ENCODE measurements at regions not wholly inside any gene's neighbourhood (a gene's known extent, or its start where the extent isn't known, plus 50 kb on each side); places are given as distances from the start of the nearest gene placed in this dataset.
"Not testable (repeated sequence)": the region's sequence is repeated elsewhere in the genome, so short reads cannot be mapped to it uniquely, and the experiment has no call there.

DNA sequence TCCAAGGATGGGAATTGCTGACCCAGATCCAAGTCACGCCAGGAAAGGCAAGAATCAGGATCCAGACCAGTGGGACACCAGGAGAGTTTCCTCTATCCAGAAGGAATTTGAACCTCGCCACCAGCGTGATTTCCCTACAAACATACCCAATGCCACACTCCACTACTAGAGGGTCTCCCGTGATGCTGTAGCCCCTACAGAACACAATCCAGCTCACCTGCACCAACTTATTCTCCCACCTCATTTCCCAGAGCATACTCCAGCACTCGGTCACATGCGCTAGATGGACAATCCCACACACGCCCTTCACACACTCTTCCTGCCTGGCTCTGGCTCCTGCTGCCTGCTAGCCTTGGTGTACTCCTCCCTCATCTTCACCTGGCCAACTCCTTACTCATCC, 142.1 kb upstream of the PDE1C start:
- no peak for TF ChIP-seq POLR2A (IDR thresholded peaks at IDR 0.05)
- TF ChIP-seq, protein P1, sequence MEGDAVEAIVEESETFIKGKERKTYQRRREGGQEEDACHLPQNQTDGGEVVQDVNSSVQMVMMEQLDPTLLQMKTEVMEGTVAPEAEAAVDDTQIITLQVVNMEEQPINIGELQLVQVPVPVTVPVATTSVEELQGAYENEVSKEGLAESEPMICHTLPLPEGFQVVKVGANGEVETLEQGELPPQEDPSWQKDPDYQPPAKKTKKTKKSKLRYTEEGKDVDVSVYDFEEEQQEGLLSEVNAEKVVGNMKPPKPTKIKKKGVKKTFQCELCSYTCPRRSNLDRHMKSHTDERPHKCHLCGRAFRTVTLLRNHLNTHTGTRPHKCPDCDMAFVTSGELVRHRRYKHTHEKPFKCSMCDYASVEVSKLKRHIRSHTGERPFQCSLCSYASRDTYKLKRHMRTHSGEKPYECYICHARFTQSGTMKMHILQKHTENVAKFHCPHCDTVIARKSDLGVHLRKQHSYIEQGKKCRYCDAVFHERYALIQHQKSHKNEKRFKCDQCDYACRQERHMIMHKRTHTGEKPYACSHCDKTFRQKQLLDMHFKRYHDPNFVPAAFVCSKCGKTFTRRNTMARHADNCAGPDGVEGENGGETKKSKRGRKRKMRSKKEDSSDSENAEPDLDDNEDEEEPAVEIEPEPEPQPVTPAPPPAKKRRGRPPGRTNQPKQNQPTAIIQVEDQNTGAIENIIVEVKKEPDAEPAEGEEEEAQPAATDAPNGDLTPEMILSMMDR (IDR thresholded peaks at IDR 0.05): no peak
- no peak for DNase-seq (ENCODE audit: low spot score in 2 of 2)
- no peak overlapping the region for H3K4me3 ChIP-seq (ENCODE audit: low read depth, poor library complexity, severe bottlenecking)
- intact Hi-C loops (cut with DNase I; ENCODE audit: low total_unique reads): no loop called here
- WGBS, 2 donors: 75 to 80% methylated on average over 7 of the region's 7 CpGs

DNA sequence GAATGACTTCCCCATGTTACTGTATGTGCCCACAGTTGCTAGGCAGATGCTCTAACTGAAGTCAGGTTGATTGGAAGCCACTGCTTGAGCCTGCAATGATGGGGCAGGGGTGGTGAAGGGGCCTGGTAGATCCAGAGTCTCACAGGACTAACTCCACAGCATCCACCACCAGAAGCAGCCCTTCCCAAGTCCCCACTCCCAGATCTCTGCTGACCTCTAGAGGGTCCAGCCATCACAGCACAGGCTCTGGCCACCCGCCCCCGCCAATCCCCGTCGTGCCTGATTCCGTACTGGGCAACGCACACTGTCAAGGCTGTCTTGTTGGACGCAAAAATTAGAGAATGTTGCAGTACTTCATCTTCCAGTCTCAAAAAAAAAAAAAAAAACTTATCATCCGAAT, 136.8 kb upstream of the PDE1C start:
- DNase-seq (ENCODE audit: low spot score in 2 of 2): no peak
- intact Hi-C loops (cut with DNase I; ENCODE audit: low total_unique reads): no loop called here
- 52 to 53% methylated on average over 8 of the region's 8 CpGs for WGBS, 2 donors
- no peak overlapping the region for H3K4me3 ChIP-seq (ENCODE audit: low read depth, poor library complexity, severe bottlenecking)
- TF ChIP-seq, protein P1 (IDR thresholded peaks at IDR 0.05): no peak
- no peak for TF ChIP-seq POLR2A (IDR thresholded peaks at IDR 0.05)

DNA sequence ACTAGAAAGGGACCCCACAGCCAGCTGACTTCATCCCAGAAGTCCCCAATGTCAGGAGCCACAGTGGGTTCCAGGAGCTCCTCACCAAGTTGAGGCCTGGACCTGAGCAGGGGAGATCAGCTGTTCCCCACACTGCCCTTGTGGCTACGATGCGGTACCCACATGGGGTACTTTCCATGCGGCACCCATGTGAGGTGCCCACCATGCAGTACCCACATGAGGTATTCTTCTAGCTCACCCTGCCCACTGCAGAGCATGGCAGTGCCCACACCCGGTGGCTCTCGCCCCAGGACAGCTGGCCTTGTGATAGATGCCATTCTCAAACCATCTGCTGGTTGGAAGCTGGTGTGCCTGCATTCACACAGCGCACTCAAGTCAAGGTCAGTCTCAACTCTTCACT, 136.3 kb upstream of the PDE1C start:
- H3K4me3 ChIP-seq (ENCODE audit: low read depth, poor library complexity, severe bottlenecking): no peak overlapping the region
- intact Hi-C loops (cut with DNase I; ENCODE audit: low total_unique reads): no loop called here
- no peak for TF ChIP-seq POLR2A (IDR thresholded peaks at IDR 0.05)
- TF ChIP-seq, protein P1 (IDR thresholded peaks at IDR 0.05): no peak
- peak in 1 of 2 donors; percentile 81 for DNase-seq (ENCODE audit: low spot score in 2 of 2)
- 92 to 97% methylated on average over 6 of the region's 6 CpGs for WGBS, 2 donors

DNA sequence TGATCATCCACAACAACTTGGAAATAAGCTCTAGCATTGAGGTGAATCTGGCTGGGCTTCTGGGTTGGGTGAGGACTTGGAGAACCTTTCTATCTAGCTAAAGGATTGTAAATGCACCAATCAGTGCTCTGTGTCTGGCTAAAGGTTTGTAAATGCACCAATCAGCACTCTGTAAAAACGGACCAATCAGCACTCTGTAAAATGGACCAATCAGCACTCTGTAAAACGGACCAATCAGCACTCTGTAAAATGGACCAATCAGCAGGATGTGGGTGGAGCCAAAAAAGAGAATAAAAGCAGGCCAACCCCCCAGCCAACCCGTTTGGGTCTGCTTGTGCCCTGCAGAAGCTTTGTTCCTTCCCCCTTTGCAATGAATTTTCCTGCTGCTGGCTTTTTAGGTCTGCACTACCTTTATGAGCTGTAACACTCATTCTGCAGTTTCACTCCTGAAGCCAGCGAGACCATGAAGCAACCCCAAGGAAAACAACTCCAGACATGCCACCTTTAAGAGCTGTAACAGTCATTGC, 135.2 kb upstream of the PDE1C start:
- intact Hi-C loops (cut with DNase I; ENCODE audit: low total_unique reads): not testable (repeated sequence)
- DNase-seq (ENCODE audit: low spot score in 2 of 2): peak in 1 of 2 donors; percentile 14
- WGBS, 2 donors: 58% methylated on average over 4 of the region's 4 CpGs

DNA sequence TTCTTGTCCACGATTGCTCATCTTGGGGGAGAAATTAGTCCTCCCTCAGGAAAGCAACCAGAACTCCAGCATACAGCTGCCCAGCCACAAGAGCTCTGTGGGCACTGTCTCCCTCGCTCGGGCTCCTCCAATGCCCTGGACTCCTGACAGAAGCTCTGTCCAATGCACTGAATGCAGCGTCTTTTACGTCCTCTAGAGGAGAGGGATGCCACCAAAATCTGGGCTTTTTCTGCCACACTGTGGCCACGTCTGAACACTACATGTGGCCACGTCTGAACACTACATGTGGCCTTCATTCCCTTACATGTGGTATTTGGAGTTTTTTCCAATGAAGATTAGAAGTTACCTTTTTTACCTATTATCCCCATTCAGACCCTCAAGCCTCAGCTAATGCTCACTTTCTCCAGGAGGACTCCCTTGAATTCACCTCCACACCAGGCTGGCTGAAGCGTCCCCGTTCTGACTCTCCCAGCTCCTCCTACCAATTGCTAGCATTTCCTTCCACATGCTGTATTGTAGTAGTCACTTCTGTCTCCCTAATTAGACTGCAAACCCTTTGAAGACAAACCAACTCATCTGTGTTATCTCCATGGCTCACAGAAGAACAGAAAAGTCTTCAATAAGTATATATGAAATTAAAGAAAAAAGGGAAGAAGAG, 134.3 kb upstream of the PDE1C start:
- whole genome bisulfite sequencing, 2 donors: 22% methylated on average over 9 of the region's 9 CpGs
- no peak overlapping the region for H3K4me3 ChIP-seq (ENCODE audit: low read depth, poor library complexity, severe bottlenecking)
- intact Hi-C loops (cut with DNase I; ENCODE audit: low total_unique reads): no loop called here
- TF ChIP-seq, protein P1 (IDR thresholded peaks at IDR 0.05): no peak
- TF ChIP-seq POLR2A (IDR thresholded peaks at IDR 0.05): no peak
- DNase-seq (ENCODE audit: low spot score in 2 of 2): no peak

More for the DNA sequence above, 135.2 kb upstream of the PDE1C start:
- not testable (repeated sequence) for H3K4me3 ChIP-seq (ENCODE audit: low read depth, poor library complexity, severe bottlenecking)

DNA sequence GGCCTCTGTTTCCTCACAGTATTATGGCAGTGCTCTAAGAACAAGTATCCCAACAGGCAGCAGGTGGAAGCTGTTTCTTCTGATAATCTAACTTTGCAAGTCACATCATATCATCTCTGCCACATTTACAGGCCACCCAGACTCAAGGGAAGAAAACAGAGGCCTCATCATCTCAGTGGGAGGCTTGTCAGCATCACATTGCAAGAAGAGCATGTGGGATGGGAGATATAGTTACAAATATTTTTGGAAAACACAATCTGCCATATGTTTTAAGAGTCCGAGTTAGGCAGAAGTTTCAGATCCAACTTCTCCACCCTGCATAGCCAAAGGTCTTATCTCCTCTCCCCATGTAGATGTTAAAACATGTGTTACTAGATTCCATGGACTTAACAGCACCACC, 130.4 kb upstream of the PDE1C start:
- WGBS, 2 donors: 68% methylated on average over 1 of the region's 1 CpG
- no peak for DNase-seq (ENCODE audit: low spot score in 2 of 2)
- intact Hi-C loops (cut with DNase I; ENCODE audit: low total_unique reads): no loop called here
- H3K4me3 ChIP-seq (ENCODE audit: low read depth, poor library complexity, severe bottlenecking): no peak overlapping the region
- TF ChIP-seq, protein P1 (IDR thresholded peaks at IDR 0.05): no peak
- no peak for TF ChIP-seq POLR2A (IDR thresholded peaks at IDR 0.05)

All from lower leg skin (tissue), 4 donors.